ENCODE measurements at regions not wholly inside any gene's neighbourhood (a gene's known extent, or its start where the extent isn't known, plus 50 kb on each side); places are given as distances from the start of the nearest gene placed in this dataset.

DNA sequence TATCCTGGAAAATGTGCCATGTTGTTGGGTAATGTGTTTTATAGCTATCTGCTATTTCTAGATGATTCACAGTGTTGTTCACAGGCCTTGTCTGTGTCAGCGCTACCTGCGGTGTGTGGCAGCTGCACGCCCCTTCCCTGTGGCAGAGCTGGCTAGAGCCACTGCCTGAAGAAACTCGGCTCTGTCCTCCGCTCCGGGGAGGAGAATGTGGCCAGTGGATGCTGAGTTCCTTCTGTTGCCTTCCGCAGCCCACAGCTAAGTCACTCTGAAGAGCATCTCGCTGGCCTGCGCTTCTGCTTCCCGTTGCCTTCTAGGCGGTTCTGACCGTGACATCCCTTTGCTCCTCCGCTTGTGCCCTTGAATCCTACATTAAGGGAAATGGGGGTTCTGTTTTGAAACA lies 135.1 kb downstream of the PLG start (continued):
- TF ChIP-seq JUN (IDR thresholded peaks at IDR 0.05; ENCODE audit: low read depth, low read length) (no peak), GTF2F1 (IDR thresholded peaks at IDR 0.05; ENCODE audit: borderline replicate concordance, low read depth, low read length) (no peak), CEBPB (IDR thresholded peaks at IDR 0.05; ENCODE audit: low read depth, low read length) (no peak), HDAC6 (IDR thresholded peaks at IDR 0.05; ENCODE audit: low read depth, low read length) (no peak), BRCA1 (IDR thresholded peaks at IDR 0.05; ENCODE audit: low read depth, low read length) (no peak), TBP (IDR thresholded peaks at IDR 0.05; ENCODE audit: low read depth, low read length) (no peak), ATF2 (IDR thresholded peaks at IDR 0.05; ENCODE audit: low read length) (no peak)
